Panc1 (cell line): ENCODE measurements at regions not wholly inside any gene's neighbourhood (a gene's known extent, or its start where the extent isn't known, plus 50 kb on each side); places are given as distances from the start of the nearest gene placed in this dataset.

Experiments used
- ATAC-seq: fragments of 200-7000 bp; cut with Tn5 transposase; 2 replicates; pipeline ENCODE4 v1.9.1; 2020; ENCODE audit warnings: mild to moderate bottlenecking, moderate library complexity
- BruUV-seq: library from RNA; stranded (reverse); fragments of 400-500 nt; replicated peaks from 2 replicates; lab custom pipeline; 2021; lab: Mats Ljungman, UMichigan
- CTCF ChIA-PET: fragments of 300-600 bp; sonication (Branson Sonifier 250); formaldehyde crosslinking; loops from one replicate; lab custom pipeline; 2022; ENCODE audit warnings: antibody characterized with exemption; lab: Charles Lee
- POLR2A ChIA-PET: fragments of 300-600 bp; sonication (Branson Sonifier 250); formaldehyde crosslinking; loops from one replicate; lab custom pipeline; 2022; ENCODE audit warnings: antibody characterized with exemption; lab: Charles Lee
- DNase-seq: peaks from one replicate; pipeline ENCODE4 v3.0.0-alpha.2; 2010; ENCODE audit warnings: low read depth, low spot score
- H3K27ac ChIP-seq: 2 replicates; pipeline ENCODE4 v1.5.1; 2011; ENCODE audit warnings: mild to moderate bottlenecking, low read length, inconsistent platforms
- H3K27me3 ChIP-seq: fragments of 200-500 bp; sonication (Bioruptor generic); 2 replicates; pipeline ENCODE4 v1.6.0; 2014; ENCODE audit warnings: low read length, inconsistent platforms; ENCODE audit not compliant: control insufficient read depth, insufficient read depth
- H3K36me3 ChIP-seq: fragments of 200-500 bp; sonication (Bioruptor generic); 2 replicates; pipeline ENCODE4 v1.5.1; 2014; ENCODE audit warnings: inconsistent platforms, mild to moderate bottlenecking, low read length, moderate library complexity; ENCODE audit not compliant: control insufficient read depth, insufficient read depth
- H3K4me1 ChIP-seq: 2 replicates; pipeline ENCODE4 v1.5.1; 2011; ENCODE audit warnings: inconsistent platforms, mild to moderate bottlenecking, low read length, moderate library complexity; ENCODE audit not compliant: control insufficient read depth, insufficient read depth
- H3K4me3 ChIP-seq, 2 experiments: 2 replicates each; pipeline ENCODE4 v1.5.1; 2011 to 2012; ENCODE audit warnings: low read depth in 2 of 2, low read length in 2 of 2, mild to moderate bottlenecking in 2 of 2, inconsistent platforms in 1 of 2, moderate library complexity in 1 of 2
- H3K9me3 ChIP-seq: fragments of 200-500 bp; sonication (Bioruptor generic); 2 replicates; pipeline ENCODE4 v1.5.1; 2014; ENCODE audit warnings: low read depth, mild to moderate bottlenecking, inconsistent platforms, low read length, moderate library complexity; ENCODE audit not compliant: control insufficient read depth, insufficient read depth
- POLR2AphosphoS5 ChIP-seq: IDR thresholded peaks from 2 replicates; pipeline ENCODE4 v1.6.1; 2012; ENCODE audit warnings: mild to moderate bottlenecking, low read depth, low read length, moderate library complexity
- SIN3A ChIP-seq: IDR thresholded peaks from 2 replicates; pipeline ENCODE4 v1.6.1; 2012; ENCODE audit warnings: low read depth, mild to moderate bottlenecking, low read length, moderate library complexity, borderline replicate concordance; ENCODE audit not compliant: insufficient read depth
- TCF7L2 ChIP-seq: IDR thresholded peaks from 2 replicates; pipeline ENCODE4 v1.6.1; 2011; ENCODE audit warnings: mild to moderate bottlenecking, low read depth, low read length, inconsistent platforms
- in situ Hi-C: cut with HindIII; loops from 2 replicates; pipeline ENCODE4 v1.10.0; 2016; ENCODE audit warnings: low sequenced_read_pairs, low pct_unique_long_range_greater_than_20kb
- intact Hi-C: fragments of 100-400 bp; cut with micrococcal nuclease; formaldehyde crosslinking; loops from one replicate; pipeline ENCODE4 v1.10.0; 2022; ENCODE audit not compliant: unreplicated experiment
- TF ChIP-seq, protein P1 (sequence below): fragments of 450-650 bp; IDR thresholded peaks from 2 replicates; pipeline ENCODE4 v1.5.1; 2017; ENCODE audit warnings: mild to moderate bottlenecking
- TF ChIP-seq, protein P2 (sequence below), 2 experiments: IDR thresholded peaks; 2 replicates each; pipeline ENCODE4 v1.6.1; 2011 to 2012; ENCODE audit warnings: low read depth in 2 of 2, control low read depth in 1 of 2, low read length in 1 of 2, mild to moderate bottlenecking in 1 of 2, moderate library complexity in 1 of 2; ENCODE audit not compliant: insufficient read depth in 1 of 2

GRCh38 chr2:5444854-5445253 is 247.3 kb upstream of the SOX11 start:
- TF ChIP-seq, protein P1, sequence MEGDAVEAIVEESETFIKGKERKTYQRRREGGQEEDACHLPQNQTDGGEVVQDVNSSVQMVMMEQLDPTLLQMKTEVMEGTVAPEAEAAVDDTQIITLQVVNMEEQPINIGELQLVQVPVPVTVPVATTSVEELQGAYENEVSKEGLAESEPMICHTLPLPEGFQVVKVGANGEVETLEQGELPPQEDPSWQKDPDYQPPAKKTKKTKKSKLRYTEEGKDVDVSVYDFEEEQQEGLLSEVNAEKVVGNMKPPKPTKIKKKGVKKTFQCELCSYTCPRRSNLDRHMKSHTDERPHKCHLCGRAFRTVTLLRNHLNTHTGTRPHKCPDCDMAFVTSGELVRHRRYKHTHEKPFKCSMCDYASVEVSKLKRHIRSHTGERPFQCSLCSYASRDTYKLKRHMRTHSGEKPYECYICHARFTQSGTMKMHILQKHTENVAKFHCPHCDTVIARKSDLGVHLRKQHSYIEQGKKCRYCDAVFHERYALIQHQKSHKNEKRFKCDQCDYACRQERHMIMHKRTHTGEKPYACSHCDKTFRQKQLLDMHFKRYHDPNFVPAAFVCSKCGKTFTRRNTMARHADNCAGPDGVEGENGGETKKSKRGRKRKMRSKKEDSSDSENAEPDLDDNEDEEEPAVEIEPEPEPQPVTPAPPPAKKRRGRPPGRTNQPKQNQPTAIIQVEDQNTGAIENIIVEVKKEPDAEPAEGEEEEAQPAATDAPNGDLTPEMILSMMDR = no peak
- no peak for TF ChIP-seq SIN3A
- ChIA-PET CTCF (no interaction called here), POLR2A (no interaction called here)
- in situ Hi-C loops = no loop called here
- Histone ChIP-seq H3K9me3 (no peaks in the 10 kb centered on the region), H3K4me1 (no peaks in the 10 kb centered on the region), H3K27me3 (no peaks in the 10 kb centered on the region), H3K27ac (no peak overlapping the region), H3K36me3 (no peaks in the 10 kb centered on the region), H3K4me3 (no peak overlapping the region)
- no peak for DNase-seq
- ATAC-seq = no peak
- no TSS peak for BruUV-seq
- intact Hi-C loops = no loop called here

DNA sequence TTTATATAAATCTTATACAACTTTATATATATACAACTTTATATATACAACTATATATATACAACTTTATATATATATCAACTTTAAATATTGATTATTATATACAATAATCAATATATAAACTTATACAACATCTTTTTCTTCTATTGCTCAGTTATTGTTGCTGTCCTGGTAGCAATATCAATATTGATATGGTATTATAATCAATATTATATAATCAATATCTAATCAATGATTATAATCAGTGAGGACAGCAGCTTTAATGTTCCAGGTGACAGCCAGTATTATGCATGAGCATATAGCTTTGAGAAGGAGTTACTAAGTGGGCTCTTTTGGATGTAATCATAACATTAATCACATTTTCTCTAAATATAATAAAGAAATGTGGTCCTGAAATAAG is 242.3 kb upstream of the SOX11 start:
- CTCF ChIA-PET = no interaction called here
- no peaks in the 10 kb centered on the region for H3K9me3 ChIP-seq
- no peak for DNase-seq
- TF ChIP-seq, protein P1 = no peak
- no peak for TF ChIP-seq SIN3A
- TF ChIP-seq POLR2AphosphoS5 = no peak
- TF ChIP-seq TCF7L2 = no peak
- TF ChIP-seq, protein P2, sequence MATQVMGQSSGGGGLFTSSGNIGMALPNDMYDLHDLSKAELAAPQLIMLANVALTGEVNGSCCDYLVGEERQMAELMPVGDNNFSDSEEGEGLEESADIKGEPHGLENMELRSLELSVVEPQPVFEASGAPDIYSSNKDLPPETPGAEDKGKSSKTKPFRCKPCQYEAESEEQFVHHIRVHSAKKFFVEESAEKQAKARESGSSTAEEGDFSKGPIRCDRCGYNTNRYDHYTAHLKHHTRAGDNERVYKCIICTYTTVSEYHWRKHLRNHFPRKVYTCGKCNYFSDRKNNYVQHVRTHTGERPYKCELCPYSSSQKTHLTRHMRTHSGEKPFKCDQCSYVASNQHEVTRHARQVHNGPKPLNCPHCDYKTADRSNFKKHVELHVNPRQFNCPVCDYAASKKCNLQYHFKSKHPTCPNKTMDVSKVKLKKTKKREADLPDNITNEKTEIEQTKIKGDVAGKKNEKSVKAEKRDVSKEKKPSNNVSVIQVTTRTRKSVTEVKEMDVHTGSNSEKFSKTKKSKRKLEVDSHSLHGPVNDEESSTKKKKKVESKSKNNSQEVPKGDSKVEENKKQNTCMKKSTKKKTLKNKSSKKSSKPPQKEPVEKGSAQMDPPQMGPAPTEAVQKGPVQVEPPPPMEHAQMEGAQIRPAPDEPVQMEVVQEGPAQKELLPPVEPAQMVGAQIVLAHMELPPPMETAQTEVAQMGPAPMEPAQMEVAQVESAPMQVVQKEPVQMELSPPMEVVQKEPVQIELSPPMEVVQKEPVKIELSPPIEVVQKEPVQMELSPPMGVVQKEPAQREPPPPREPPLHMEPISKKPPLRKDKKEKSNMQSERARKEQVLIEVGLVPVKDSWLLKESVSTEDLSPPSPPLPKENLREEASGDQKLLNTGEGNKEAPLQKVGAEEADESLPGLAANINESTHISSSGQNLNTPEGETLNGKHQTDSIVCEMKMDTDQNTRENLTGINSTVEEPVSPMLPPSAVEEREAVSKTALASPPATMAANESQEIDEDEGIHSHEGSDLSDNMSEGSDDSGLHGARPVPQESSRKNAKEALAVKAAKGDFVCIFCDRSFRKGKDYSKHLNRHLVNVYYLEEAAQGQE (IDR thresholded peaks at IDR 0.05; ENCODE audit: insufficient read depth in 1 of 2, low read depth in 2 of 2, low read length in 1 of 2) = no peak
- in situ Hi-C loops = no loop called here
- H3K4me3 ChIP-seq = no peak overlapping the region
- H3K27ac ChIP-seq = no peak overlapping the region
- POLR2A ChIA-PET = no interaction called here
- no TSS peak for BruUV-seq
- H3K27me3 ChIP-seq = no peaks in the 10 kb centered on the region
- H3K4me1 ChIP-seq = no peaks in the 10 kb centered on the region
- H3K36me3 ChIP-seq = no peaks in the 10 kb centered on the region
- intact Hi-C loops = no loop called here
- no peak for ATAC-seq
